ENCODE measurements at regions not wholly inside any gene's neighbourhood (a gene's known extent, or its start where the extent isn't known, plus 50 kb on each side); places are given as distances from the start of the nearest gene placed in this dataset.

- intact Hi-C loops (cut with DNase I; ENCODE audit: low total_unique reads) (no loop called here), in situ Hi-C loops (cut with MboI; ENCODE audit: low pct_ligation_motif_present in 1 of 4, low pct_unique_long_range_greater_than_20kb in 1 of 4, low sequenced_read_pairs in 3 of 4) (no loop called here)
- H3K4me3 ChIP-seq = no peak overlapping the region
- H3K36me3 ChIP-seq = no peaks in the 10 kb centered on the region
- no peaks in the 10 kb centered on the region for H3K4me1 ChIP-seq
- TF ChIP-seq EP300 (IDR thresholded peaks at IDR 0.05; ENCODE audit: low read depth) (no peak), POLR2AphosphoS5 (IDR thresholded peaks at IDR 0.05) (no peak)
- TF ChIP-seq, protein P1, sequence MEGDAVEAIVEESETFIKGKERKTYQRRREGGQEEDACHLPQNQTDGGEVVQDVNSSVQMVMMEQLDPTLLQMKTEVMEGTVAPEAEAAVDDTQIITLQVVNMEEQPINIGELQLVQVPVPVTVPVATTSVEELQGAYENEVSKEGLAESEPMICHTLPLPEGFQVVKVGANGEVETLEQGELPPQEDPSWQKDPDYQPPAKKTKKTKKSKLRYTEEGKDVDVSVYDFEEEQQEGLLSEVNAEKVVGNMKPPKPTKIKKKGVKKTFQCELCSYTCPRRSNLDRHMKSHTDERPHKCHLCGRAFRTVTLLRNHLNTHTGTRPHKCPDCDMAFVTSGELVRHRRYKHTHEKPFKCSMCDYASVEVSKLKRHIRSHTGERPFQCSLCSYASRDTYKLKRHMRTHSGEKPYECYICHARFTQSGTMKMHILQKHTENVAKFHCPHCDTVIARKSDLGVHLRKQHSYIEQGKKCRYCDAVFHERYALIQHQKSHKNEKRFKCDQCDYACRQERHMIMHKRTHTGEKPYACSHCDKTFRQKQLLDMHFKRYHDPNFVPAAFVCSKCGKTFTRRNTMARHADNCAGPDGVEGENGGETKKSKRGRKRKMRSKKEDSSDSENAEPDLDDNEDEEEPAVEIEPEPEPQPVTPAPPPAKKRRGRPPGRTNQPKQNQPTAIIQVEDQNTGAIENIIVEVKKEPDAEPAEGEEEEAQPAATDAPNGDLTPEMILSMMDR (IDR thresholded peaks at IDR 0.05) = no peak
- H3K9me3 ChIP-seq = no peaks in the 10 kb centered on the region
- H3K27ac ChIP-seq = no peak overlapping the region
- no peaks in the 10 kb centered on the region for H3K27me3 ChIP-seq
- no peak for DNase-seq
Measured at GRCh38 chr15:37618353-37618752, 316.1 kb upstream of the TMCO5A start.

DNA sequence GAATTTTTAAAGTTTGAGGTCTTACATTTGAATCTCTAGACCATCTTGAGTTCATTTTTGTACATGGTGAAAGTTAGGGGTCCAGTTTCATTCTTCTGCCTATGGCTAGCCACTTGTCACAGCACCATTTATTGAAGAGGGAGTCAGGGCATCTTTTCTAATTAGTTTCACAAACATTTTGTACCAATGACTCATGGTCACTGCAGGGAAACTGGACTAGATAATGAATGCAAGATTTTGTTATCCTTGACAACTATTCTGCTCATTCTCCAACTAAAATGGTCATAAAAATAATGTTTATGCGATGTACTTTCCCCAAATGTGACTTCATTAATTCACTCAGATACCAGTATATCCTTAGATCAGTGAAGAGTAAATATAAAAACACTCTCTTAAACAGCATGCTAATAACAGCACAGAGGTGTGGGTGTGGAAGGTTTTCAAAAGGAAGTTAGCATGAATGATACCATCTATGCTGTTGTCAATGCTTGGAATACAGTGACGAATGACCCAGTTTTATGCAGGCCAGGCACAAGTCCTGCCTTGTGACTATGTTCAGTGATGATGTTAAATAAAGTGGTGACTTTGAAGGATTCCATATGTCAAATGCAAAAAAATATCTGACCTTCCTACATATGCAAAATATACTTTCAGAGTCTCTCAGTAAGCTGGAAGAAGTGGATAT is 314.9 kb upstream of the TMCO5A start:
- intact Hi-C loops (cut with DNase I; ENCODE audit: low total_unique reads) = no loop called here

GRCh38 chr15:37625576-37625975 is 308.9 kb upstream of the TMCO5A start:
- in situ Hi-C loops (cut with MboI; ENCODE audit: low pct_ligation_motif_present in 1 of 4, low pct_unique_long_range_greater_than_20kb in 1 of 4, low sequenced_read_pairs in 3 of 4) (no loop called here), intact Hi-C loops (cut with DNase I; ENCODE audit: low total_unique reads) (no loop called here)
- Histone ChIP-seq H3K9me3 (no peaks in the 10 kb centered on the region), H3K27me3 (no peaks in the 10 kb centered on the region), H3K27ac (no peak overlapping the region), H3K4me3 (no peak overlapping the region), H3K36me3 (no peaks in the 10 kb centered on the region), H3K4me1 (no peaks in the 10 kb centered on the region)
- DNase-seq = no peak
- TF ChIP-seq POLR2A (IDR thresholded peaks at IDR 0.05) = no peak
- TF ChIP-seq, protein P1 (IDR thresholded peaks at IDR 0.05) = no peak
- no peak for TF ChIP-seq POLR2AphosphoS5 (IDR thresholded peaks at IDR 0.05)
- TF ChIP-seq EP300 (IDR thresholded peaks at IDR 0.05; ENCODE audit: low read depth) = no peak

More for the DNA sequence above, 314.9 kb upstream of the TMCO5A start:
- in situ Hi-C loops (cut with MboI; ENCODE audit: low pct_ligation_motif_present in 1 of 4, low pct_unique_long_range_greater_than_20kb in 1 of 4, low sequenced_read_pairs in 3 of 4) = no loop called here
- TF ChIP-seq POLR2A (IDR thresholded peaks at IDR 0.05) (no peak), POLR2AphosphoS5 (IDR thresholded peaks at IDR 0.05) (no peak), EP300 (IDR thresholded peaks at IDR 0.05; ENCODE audit: low read depth) (no peak)
- TF ChIP-seq, protein P1 (IDR thresholded peaks at IDR 0.05) = no peak
- H3K4me1 ChIP-seq = no peaks in the 10 kb centered on the region
- no peak overlapping the region for H3K4me3 ChIP-seq
- H3K27ac ChIP-seq = no peak overlapping the region
- DNase-seq = no peak
- WGBS, 2 donors (ENCODE audit: low coverage in 1 of 2) = 89 to 91% methylated on average over 2 of the region's 2 CpGs
- H3K9me3 ChIP-seq = no peaks in the 10 kb centered on the region
- H3K27me3 ChIP-seq = no peaks in the 10 kb centered on the region
- H3K36me3 ChIP-seq = no peaks in the 10 kb centered on the region

- TF ChIP-seq POLR2A (IDR thresholded peaks at IDR 0.05) (no peak), EP300 (IDR thresholded peaks at IDR 0.05; ENCODE audit: low read depth) (no peak), POLR2AphosphoS5 (IDR thresholded peaks at IDR 0.05) (no peak)
- TF ChIP-seq, protein P1 (IDR thresholded peaks at IDR 0.05) = no peak
- Histone ChIP-seq H3K9me3 (no peaks in the 10 kb centered on the region), H3K4me3 (no peak overlapping the region), H3K27me3 (no peaks in the 10 kb centered on the region), H3K4me1 (no peaks in the 10 kb centered on the region), H3K36me3 (no peaks in the 10 kb centered on the region), H3K27ac (no peak overlapping the region)
- WGBS, 2 donors (ENCODE audit: low coverage in 1 of 2) = 67 to 78% methylated on average over 1 of the region's 1 CpG
- in situ Hi-C loops (cut with MboI; ENCODE audit: low pct_ligation_motif_present in 1 of 4, low pct_unique_long_range_greater_than_20kb in 1 of 4, low sequenced_read_pairs in 3 of 4) = no loop called here
- intact Hi-C loops (cut with DNase I; ENCODE audit: low total_unique reads) = no loop called here
- no peak for DNase-seq
Measured at GRCh38 chr15:37628507-37628906, 305.9 kb upstream of the TMCO5A start.
